HCT116 (cell line): ENCODE measurements at regions not wholly inside any gene's neighbourhood (a gene's known extent, or its start where the extent isn't known, plus 50 kb on each side); places are given as distances from the start of the nearest gene placed in this dataset.

Experiments used
- ATAC-seq: fragments of 200-7000 bp; cut with Tn5 transposase; 2 replicates; pipeline ENCODE4 v1.9.1; 2020; ENCODE audit warnings: mild to moderate bottlenecking, moderate library complexity
- BruUV-seq: library from RNA; stranded (reverse); fragments of 400-500 nt; replicated peaks from 2 replicates; lab custom pipeline; 2021; lab: Mats Ljungman, UMichigan
- CTCF ChIA-PET: fragments of 300-600 bp; sonication (Branson Sonifier 250); formaldehyde crosslinking; loops from one replicate; lab custom pipeline; 2021; ENCODE audit warnings: antibody characterized with exemption; lab: Charles Lee
- POLR2A ChIA-PET: fragments of 300-600, 350-600 bp; sonication (Branson Sonifier 250); formaldehyde crosslinking; loops from one replicate; lab custom pipeline; 2021; ENCODE audit warnings: antibody characterized with exemption; lab: Charles Lee
- RAD21 ChIA-PET, 2 experiments: fragments of 300-600 bp; sonication (Branson Sonifier 250); formaldehyde crosslinking; loops; one replicate each; lab custom pipeline; 2023; ENCODE audit warnings: low total read pairs in 2 of 2; ENCODE audit not compliant: uncharacterized antibody in 2 of 2, unreplicated experiment in 2 of 2, low non-redundant PET in 1 of 2; lab: Charles Lee
- DNase-seq: peaks from one replicate; pipeline ENCODE4 v3.0.0-alpha.2; 2010; ENCODE audit warnings: low read depth, low spot score
- H2AFZ ChIP-seq: fragments of 200-600 bp; shearing (Covaris generic), sonication (generic); 2 replicates; pipeline ENCODE4 v1.6.1; 2017; ENCODE audit warnings: low read depth, mixed run types, mixed read lengths, antibody characterized with exemption, low read length; ENCODE audit not compliant: poor library complexity, severe bottlenecking
- H3K27ac ChIP-seq: 2 replicates; pipeline ENCODE4 v1.5.1; 2012; ENCODE audit warnings: low read depth, low read length
- H3K27me3 ChIP-seq: fragments of 200-600 bp; sonication (generic); 2 replicates; pipeline ENCODE4 v1.6.1; 2016; ENCODE audit warnings: mixed run types, low read length, mixed read lengths; ENCODE audit not compliant: insufficient read depth
- H3K36me3 ChIP-seq, 2 experiments: fragments of 200-500 bp in 1 of 2; fragments of 200-600 bp in 1 of 2; sonication (Bioruptor generic) in 1 of 2; sonication (generic) in 1 of 2; 2 replicates each; pipeline versions ENCODE4 v1.5.1 to v1.6.1; 2014 to 2016; ENCODE audit warnings: low read length in 2 of 2, inconsistent platforms in 1 of 2, mixed read lengths in 1 of 2, mixed run types in 1 of 2; ENCODE audit not compliant: insufficient read depth in 2 of 2, control insufficient read depth in 1 of 2
- H3K4me1 ChIP-seq, 2 experiments: fragments of 200-600 bp in 1 of 2; sonication (generic) in 1 of 2; 2 replicates each; pipeline versions ENCODE4 v1.5.1 to v1.6.1; 2012 to 2017; ENCODE audit warnings: low read length in 2 of 2, inconsistent platforms in 1 of 2, mild to moderate bottlenecking in 1 of 2, mixed read lengths in 1 of 2, mixed run types in 1 of 2, moderate library complexity in 1 of 2; ENCODE audit not compliant: insufficient read depth in 2 of 2, control insufficient read depth in 1 of 2
- H3K4me2 ChIP-seq: fragments of 200-600 bp; sonication (generic); 2 replicates; pipeline ENCODE4 v1.6.1; 2017; ENCODE audit warnings: mixed run types, low read length, mixed read lengths
- H3K4me3 ChIP-seq, 2 experiments: fragments of 200-600 bp in 1 of 2; sonication (generic) in 1 of 2; replicated peaks in 1 of 2; 2 replicates each; pipeline ENCODE4 v1.5.1; 2011 to 2016; ENCODE audit warnings: low read length in 2 of 2, control low read depth in 1 of 2, low read depth in 1 of 2, mild to moderate bottlenecking in 1 of 2, mixed read lengths in 1 of 2, mixed run types in 1 of 2
- H3K79me2 ChIP-seq: fragments of 200-600 bp; sonication (generic); 2 replicates; pipeline ENCODE4 v1.6.1; 2017; ENCODE audit warnings: mild to moderate bottlenecking, mixed run types, low read length, moderate library complexity, mixed read lengths; ENCODE audit not compliant: insufficient read depth
- H3K9ac ChIP-seq: fragments of 200-600 bp; sonication (generic); 2 replicates; pipeline ENCODE4 v1.6.1; 2016; ENCODE audit warnings: low read length, mixed read lengths
- H3K9me2 ChIP-seq: fragments of 200-600 bp; sonication (generic), shearing (Covaris generic); 2 replicates; pipeline ENCODE4 v1.6.1; 2017; ENCODE audit warnings: mixed run types, mild to moderate bottlenecking, moderate library complexity; ENCODE audit not compliant: insufficient read depth
- H3K9me3 ChIP-seq, 2 experiments: fragments of 200-500 bp in 1 of 2; fragments of 200-600 bp in 1 of 2; sonication (Bioruptor generic) in 1 of 2; sonication (generic) in 1 of 2; 2 replicates each; pipeline ENCODE4 v1.6.1; 2014 to 2017; ENCODE audit warnings: low read length in 2 of 2, mixed read lengths in 2 of 2, inconsistent platforms in 1 of 2, low read depth in 1 of 2, mild to moderate bottlenecking in 1 of 2, mixed run types in 1 of 2, moderate library complexity in 1 of 2; ENCODE audit not compliant: control insufficient read depth in 1 of 2, insufficient read depth in 1 of 2
- H4K20me1 ChIP-seq: fragments of 200-600 bp; sonication (generic), shearing (Covaris generic); 2 replicates; pipeline ENCODE4 v1.6.1; 2017; ENCODE audit warnings: mixed run types, mild to moderate bottlenecking, moderate library complexity; ENCODE audit not compliant: insufficient read depth
- CEBPB ChIP-seq: IDR thresholded peaks from 2 replicates; pipeline ENCODE4 v1.6.1; 2012; ENCODE audit warnings: low read depth
- ELF1 ChIP-seq: IDR thresholded peaks from 2 replicates; pipeline ENCODE4 v1.6.1; 2012; ENCODE audit warnings: low read depth, borderline replicate concordance
- EZH2 ChIP-seq: fragments of 200-600 bp; sonication (generic); IDR thresholded peaks from 2 replicates; pipeline ENCODE4 v1.6.1; 2017; ENCODE audit warnings: antibody characterized with exemption, mixed run types
- EZH2phosphoT487 ChIP-seq: fragments of 200-600 bp; IDR thresholded peaks from 2 replicates; pipeline ENCODE4 v1.6.1; 2018; ENCODE audit warnings: antibody characterized with exemption, borderline replicate concordance
- FOSL1 ChIP-seq: IDR thresholded peaks from 2 replicates; pipeline ENCODE4 v1.6.1; 2012; ENCODE audit warnings: low read depth
- JUND ChIP-seq: IDR thresholded peaks from 2 replicates; pipeline ENCODE4 v1.6.1; 2012
- POLR2A ChIP-seq: IDR thresholded peaks from 2 replicates; pipeline ENCODE4 v1.7.0; 2011; ENCODE audit warnings: borderline replicate concordance; ENCODE audit not compliant: insufficient read depth, insufficient read length; ENCODE audit errors: extremely low read depth
- POLR2AphosphoS5 ChIP-seq: IDR thresholded peaks from 2 replicates; pipeline ENCODE4 v1.6.1; 2011; ENCODE audit warnings: mild to moderate bottlenecking, low read depth, low read length, moderate library complexity
- SIN3A ChIP-seq: IDR thresholded peaks from 2 replicates; pipeline ENCODE4 v1.6.1; 2012; ENCODE audit warnings: low read depth
- SP1 ChIP-seq: IDR thresholded peaks from 2 replicates; pipeline ENCODE4 v1.6.1; 2012; ENCODE audit warnings: low read depth
- SRF ChIP-seq: IDR thresholded peaks from 2 replicates; pipeline ENCODE4 v1.6.1; 2012; ENCODE audit warnings: low read depth
- TCF7L2 ChIP-seq: IDR thresholded peaks from 2 replicates; pipeline ENCODE4 v1.7.0; 2011; ENCODE audit warnings: borderline replicate concordance, inconsistent platforms; ENCODE audit not compliant: insufficient read depth, insufficient read length; ENCODE audit errors: extremely low read depth
- intact Hi-C: fragments of 100-400 bp; cut with micrococcal nuclease; formaldehyde crosslinking; loops from 2 replicates; pipeline ENCODE4 v1.10.0; 2022
- TF ChIP-seq, protein P1 (sequence below): IDR thresholded peaks from 2 replicates; pipeline ENCODE4 v1.6.1; 2011; ENCODE audit warnings: mild to moderate bottlenecking, low read length, moderate library complexity; ENCODE audit not compliant: insufficient replicate concordance; ENCODE audit errors: extremely low read depth
- TF ChIP-seq, protein P2 (sequence below): IDR thresholded peaks from 2 replicates; pipeline ENCODE4 v1.6.1; 2012
- TF ChIP-seq, protein P3 (sequence below): IDR thresholded peaks from 2 replicates; pipeline ENCODE4 v1.6.1; 2012; ENCODE audit warnings: low read depth
- TF ChIP-seq, protein P4 (sequence below): IDR thresholded peaks from 2 replicates; pipeline ENCODE4 v1.6.1; 2012
- TF ChIP-seq, protein P5 (sequence below), 3 experiments: fragments of 200-600 bp in 1 of 3; sonication (generic) in 1 of 3; IDR thresholded peaks in 2 of 3; conservative IDR thresholded peaks in 1 of 3; 2 replicates each; pipeline ENCODE4 v1.5.1; 2012 to 2017; ENCODE audit warnings: low read depth in 2 of 3, low read length in 2 of 3, antibody characterized with exemption in 1 of 3, borderline replicate concordance in 1 of 3, control low read depth in 1 of 3, mild to moderate bottlenecking in 1 of 3, mixed read lengths in 1 of 3, mixed run types in 1 of 3, moderate library complexity in 1 of 3; ENCODE audit not compliant: insufficient read depth in 1 of 3

DNA sequence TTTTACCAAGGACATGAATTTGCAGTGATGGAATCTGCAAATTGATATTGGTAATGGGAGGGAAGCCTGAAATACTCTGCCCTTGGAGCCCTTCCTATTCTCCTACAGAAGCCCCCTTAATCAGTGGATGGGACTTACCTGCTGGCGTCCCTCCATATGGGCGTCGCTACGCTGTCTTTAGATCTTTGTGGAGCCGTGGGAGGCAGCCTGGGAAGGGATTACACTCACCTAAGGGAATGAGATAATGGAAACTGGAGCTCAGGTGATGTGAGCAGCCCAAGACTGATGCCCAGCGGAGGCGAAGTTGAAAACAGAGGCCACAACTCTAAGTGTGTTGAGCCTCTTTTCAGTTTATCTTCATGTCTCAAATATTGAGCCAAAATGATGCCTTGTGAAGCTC is 306.6 kb downstream of the MYCN start:
- Histone ChIP-seq H3K4me2 (no peak overlapping the region), H2AFZ (no peak overlapping the region), H3K9ac (no peak overlapping the region), H3K27ac (no peak overlapping the region), H4K20me1 (no peaks in the 10 kb centered on the region), H3K79me2 (no peaks in the 10 kb centered on the region), H3K27me3 (peaks cover 19% of the 10 kb centered on the region; the same call in 1 of the 2 replicates), H3K9me2 (no peaks in the 10 kb centered on the region), H3K9me3 (no peaks in the 10 kb centered on the region), H3K36me3 (no peaks in the 10 kb centered on the region), H3K4me3 (no peak overlapping the region), H3K4me1 (no peaks in the 10 kb centered on the region)
- CTCF ChIA-PET = no interaction called here
- BruUV-seq = no TSS peak
- ATAC-seq = no peak
- no peak for DNase-seq
- RAD21 ChIA-PET = no interaction called here
- TF ChIP-seq, protein P1, sequence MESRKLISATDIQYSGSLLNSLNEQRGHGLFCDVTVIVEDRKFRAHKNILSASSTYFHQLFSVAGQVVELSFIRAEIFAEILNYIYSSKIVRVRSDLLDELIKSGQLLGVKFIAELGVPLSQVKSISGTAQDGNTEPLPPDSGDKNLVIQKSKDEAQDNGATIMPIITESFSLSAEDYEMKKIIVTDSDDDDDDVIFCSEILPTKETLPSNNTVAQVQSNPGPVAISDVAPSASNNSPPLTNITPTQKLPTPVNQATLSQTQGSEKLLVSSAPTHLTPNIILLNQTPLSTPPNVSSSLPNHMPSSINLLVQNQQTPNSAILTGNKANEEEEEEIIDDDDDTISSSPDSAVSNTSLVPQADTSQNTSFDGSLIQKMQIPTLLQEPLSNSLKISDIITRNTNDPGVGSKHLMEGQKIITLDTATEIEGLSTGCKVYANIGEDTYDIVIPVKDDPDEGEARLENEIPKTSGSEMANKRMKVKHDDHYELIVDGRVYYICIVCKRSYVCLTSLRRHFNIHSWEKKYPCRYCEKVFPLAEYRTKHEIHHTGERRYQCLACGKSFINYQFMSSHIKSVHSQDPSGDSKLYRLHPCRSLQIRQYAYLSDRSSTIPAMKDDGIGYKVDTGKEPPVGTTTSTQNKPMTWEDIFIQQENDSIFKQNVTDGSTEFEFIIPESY = no peak
- TF ChIP-seq POLR2A = no peak
- TF ChIP-seq EZH2 = no peak
- TF ChIP-seq EZH2phosphoT487 = no peak
- TF ChIP-seq, protein P2, sequence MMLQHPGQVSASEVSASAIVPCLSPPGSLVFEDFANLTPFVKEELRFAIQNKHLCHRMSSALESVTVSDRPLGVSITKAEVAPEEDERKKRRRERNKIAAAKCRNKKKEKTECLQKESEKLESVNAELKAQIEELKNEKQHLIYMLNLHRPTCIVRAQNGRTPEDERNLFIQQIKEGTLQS = no peak
- TF ChIP-seq POLR2AphosphoS5 = no peak
- no peak for TF ChIP-seq FOSL1
- TF ChIP-seq, protein P3, sequence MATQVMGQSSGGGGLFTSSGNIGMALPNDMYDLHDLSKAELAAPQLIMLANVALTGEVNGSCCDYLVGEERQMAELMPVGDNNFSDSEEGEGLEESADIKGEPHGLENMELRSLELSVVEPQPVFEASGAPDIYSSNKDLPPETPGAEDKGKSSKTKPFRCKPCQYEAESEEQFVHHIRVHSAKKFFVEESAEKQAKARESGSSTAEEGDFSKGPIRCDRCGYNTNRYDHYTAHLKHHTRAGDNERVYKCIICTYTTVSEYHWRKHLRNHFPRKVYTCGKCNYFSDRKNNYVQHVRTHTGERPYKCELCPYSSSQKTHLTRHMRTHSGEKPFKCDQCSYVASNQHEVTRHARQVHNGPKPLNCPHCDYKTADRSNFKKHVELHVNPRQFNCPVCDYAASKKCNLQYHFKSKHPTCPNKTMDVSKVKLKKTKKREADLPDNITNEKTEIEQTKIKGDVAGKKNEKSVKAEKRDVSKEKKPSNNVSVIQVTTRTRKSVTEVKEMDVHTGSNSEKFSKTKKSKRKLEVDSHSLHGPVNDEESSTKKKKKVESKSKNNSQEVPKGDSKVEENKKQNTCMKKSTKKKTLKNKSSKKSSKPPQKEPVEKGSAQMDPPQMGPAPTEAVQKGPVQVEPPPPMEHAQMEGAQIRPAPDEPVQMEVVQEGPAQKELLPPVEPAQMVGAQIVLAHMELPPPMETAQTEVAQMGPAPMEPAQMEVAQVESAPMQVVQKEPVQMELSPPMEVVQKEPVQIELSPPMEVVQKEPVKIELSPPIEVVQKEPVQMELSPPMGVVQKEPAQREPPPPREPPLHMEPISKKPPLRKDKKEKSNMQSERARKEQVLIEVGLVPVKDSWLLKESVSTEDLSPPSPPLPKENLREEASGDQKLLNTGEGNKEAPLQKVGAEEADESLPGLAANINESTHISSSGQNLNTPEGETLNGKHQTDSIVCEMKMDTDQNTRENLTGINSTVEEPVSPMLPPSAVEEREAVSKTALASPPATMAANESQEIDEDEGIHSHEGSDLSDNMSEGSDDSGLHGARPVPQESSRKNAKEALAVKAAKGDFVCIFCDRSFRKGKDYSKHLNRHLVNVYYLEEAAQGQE = no peak
- no peak for TF ChIP-seq SIN3A
- no peak for TF ChIP-seq ELF1
- TF ChIP-seq SP1 = no peak
- no peak for TF ChIP-seq SRF
- no peak for TF ChIP-seq JUND
- TF ChIP-seq, protein P4, sequence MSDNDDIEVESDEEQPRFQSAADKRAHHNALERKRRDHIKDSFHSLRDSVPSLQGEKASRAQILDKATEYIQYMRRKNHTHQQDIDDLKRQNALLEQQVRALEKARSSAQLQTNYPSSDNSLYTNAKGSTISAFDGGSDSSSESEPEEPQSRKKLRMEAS = no peak
- TF ChIP-seq TCF7L2 = no peak
- TF ChIP-seq, protein P5, sequence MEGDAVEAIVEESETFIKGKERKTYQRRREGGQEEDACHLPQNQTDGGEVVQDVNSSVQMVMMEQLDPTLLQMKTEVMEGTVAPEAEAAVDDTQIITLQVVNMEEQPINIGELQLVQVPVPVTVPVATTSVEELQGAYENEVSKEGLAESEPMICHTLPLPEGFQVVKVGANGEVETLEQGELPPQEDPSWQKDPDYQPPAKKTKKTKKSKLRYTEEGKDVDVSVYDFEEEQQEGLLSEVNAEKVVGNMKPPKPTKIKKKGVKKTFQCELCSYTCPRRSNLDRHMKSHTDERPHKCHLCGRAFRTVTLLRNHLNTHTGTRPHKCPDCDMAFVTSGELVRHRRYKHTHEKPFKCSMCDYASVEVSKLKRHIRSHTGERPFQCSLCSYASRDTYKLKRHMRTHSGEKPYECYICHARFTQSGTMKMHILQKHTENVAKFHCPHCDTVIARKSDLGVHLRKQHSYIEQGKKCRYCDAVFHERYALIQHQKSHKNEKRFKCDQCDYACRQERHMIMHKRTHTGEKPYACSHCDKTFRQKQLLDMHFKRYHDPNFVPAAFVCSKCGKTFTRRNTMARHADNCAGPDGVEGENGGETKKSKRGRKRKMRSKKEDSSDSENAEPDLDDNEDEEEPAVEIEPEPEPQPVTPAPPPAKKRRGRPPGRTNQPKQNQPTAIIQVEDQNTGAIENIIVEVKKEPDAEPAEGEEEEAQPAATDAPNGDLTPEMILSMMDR (IDR thresholded peaks at IDR 0.05 in 2 of 3, conservative IDR thresholded peaks at IDR 0.05 in 1 of 3; ENCODE audit: borderline replicate concordance in 1 of 3, insufficient read depth in 1 of 3, low read depth in 2 of 3, low read length in 2 of 3) = no peak
- no peak for TF ChIP-seq CEBPB
- intact Hi-C loops = no loop called here
- POLR2A ChIA-PET = no interaction called here
